IMR-90 (cell line): ENCODE measurements at regions not wholly inside any gene's neighbourhood (a gene's known extent, or its start where the extent isn't known, plus 50 kb on each side); places are given as distances from the start of the nearest gene placed in this dataset.

Source experiments
- ATAC-seq: fragments of 200-7000 bp; cut with Tn5 transposase; 2 replicates; pipeline ENCODE4 v1.9.1; 2020; ENCODE audit warnings: low read depth, mild to moderate bottlenecking, moderate library complexity
- BruUV-seq: library from RNA; stranded (reverse); fragments of 400-500 nt; replicated peaks from 2 replicates; lab custom pipeline; 2021; lab: Mats Ljungman, UMichigan
- CTCF ChIA-PET: fragments of 300-600 bp; formaldehyde crosslinking; extraction: SDS; loops from one replicate; lab custom pipeline; 2021; ENCODE audit warnings: antibody characterized with exemption; lab: Yijun Ruan, JAX
- POLR2A ChIA-PET: fragments of 300-600 bp; sonication (Branson Sonifier 250); formaldehyde crosslinking; loops from one replicate; lab custom pipeline; 2022; ENCODE audit warnings: antibody characterized with exemption; ENCODE audit not compliant: unreplicated experiment; lab: Charles Lee
- DNase-seq: peaks from one replicate; pipeline ENCODE4 v3.0.0; 2013
- H2AFZ ChIP-seq: replicated peaks from 2 replicates; pipeline ENCODE3; 2013; ENCODE audit warnings: low read length, mild to moderate bottlenecking; ENCODE audit not compliant: poor library complexity
- H2AK5ac ChIP-seq: 2 replicates; pipeline ENCODE4 v1.6.1; 2013; ENCODE audit warnings: low read depth, low read length, inconsistent platforms
- H2AK9ac ChIP-seq: replicated peaks from 2 replicates; pipeline ENCODE3; 2013; ENCODE audit warnings: mild to moderate bottlenecking, low read depth, low read length, moderate library complexity; ENCODE audit not compliant: poor library complexity
- H2BK120ac ChIP-seq: 2 replicates; pipeline ENCODE4 v1.6.1; 2013; ENCODE audit warnings: low read depth, low read length, inconsistent platforms
- H2BK15ac ChIP-seq: 3 replicates; pipeline ENCODE4 v1.6.1; 2013; ENCODE audit warnings: low read depth, low read length, inconsistent platforms
- H2BK20ac ChIP-seq: 2 replicates; pipeline ENCODE4 v1.6.1; 2013; ENCODE audit warnings: low read depth, mild to moderate bottlenecking, inconsistent platforms, low read length, moderate library complexity
- H2BK5ac ChIP-seq: 2 replicates; pipeline ENCODE4 v1.6.1; 2013; ENCODE audit warnings: mild to moderate bottlenecking, low read depth, low read length, inconsistent platforms; ENCODE audit not compliant: poor library complexity, severe bottlenecking
- H3K14ac ChIP-seq: replicated peaks from 2 replicates; pipeline ENCODE4 v1.6.1; 2013; ENCODE audit warnings: low read depth, low read length, inconsistent platforms
- H3K18ac ChIP-seq: 2 replicates; pipeline ENCODE4 v1.6.1; 2013; ENCODE audit warnings: low read depth, low read length, control low read depth
- H3K23ac ChIP-seq: 2 replicates; pipeline ENCODE4 v1.6.1; 2013; ENCODE audit warnings: low read depth, low read length, inconsistent platforms
- H3K27ac ChIP-seq: 2 replicates; pipeline ENCODE4 v1.5.1; 2013; ENCODE audit warnings: mild to moderate bottlenecking, control low read depth, low read length; ENCODE audit not compliant: insufficient read depth
- H3K27me3 ChIP-seq: 2 replicates; pipeline ENCODE4 v1.6.1; 2013; ENCODE audit warnings: low read length; ENCODE audit not compliant: control insufficient read depth, insufficient read depth
- H3K36me3 ChIP-seq: 2 replicates; pipeline ENCODE4 v1.6.1; 2013; ENCODE audit warnings: low read length, mixed read lengths; ENCODE audit not compliant: control insufficient read depth, insufficient read depth
- H3K4ac ChIP-seq: 2 replicates; pipeline ENCODE4 v1.6.1; 2013; ENCODE audit warnings: low read depth, low read length, inconsistent platforms
- H3K4me1 ChIP-seq: 2 replicates; pipeline ENCODE4 v1.6.1; 2013; ENCODE audit warnings: low read length, mixed read lengths; ENCODE audit not compliant: control insufficient read depth, insufficient read depth
- H3K4me2 ChIP-seq: 2 replicates; pipeline ENCODE4 v1.6.1; 2013; ENCODE audit warnings: low read depth, mild to moderate bottlenecking, control low read depth, low read length, moderate library complexity
- H3K4me3 ChIP-seq: 2 replicates; pipeline ENCODE4 v1.5.1; 2013; ENCODE audit warnings: low read depth, mild to moderate bottlenecking, control low read depth, low read length, moderate library complexity; ENCODE audit not compliant: insufficient read depth
- H3K56ac ChIP-seq: 2 replicates; pipeline ENCODE4 v1.6.1; 2013; ENCODE audit warnings: low read length, inconsistent platforms; ENCODE audit not compliant: insufficient read depth; ENCODE audit errors: extremely low read depth
- H3K79me1 ChIP-seq, 2 experiments: 2 replicates each; pipeline ENCODE4 v1.6.1; 2013; ENCODE audit warnings: low read length in 2 of 2, inconsistent platforms in 1 of 2, low read depth in 1 of 2
- H3K9ac ChIP-seq: 2 replicates; pipeline ENCODE4 v1.6.1; 2013; ENCODE audit warnings: low read depth, low read length, control low read depth
- H3K9me1 ChIP-seq: 2 replicates; pipeline ENCODE4 v1.6.1; 2013; ENCODE audit warnings: low read length, inconsistent platforms; ENCODE audit not compliant: insufficient read depth
- H3K9me3 ChIP-seq: 2 replicates; pipeline ENCODE4 v1.6.1; 2013; ENCODE audit warnings: low read length; ENCODE audit not compliant: control insufficient read depth, insufficient read depth
- H4K20me1 ChIP-seq: 2 replicates; pipeline ENCODE4 v1.6.1; 2013; ENCODE audit warnings: low read length, inconsistent platforms; ENCODE audit not compliant: insufficient read depth
- H4K5ac ChIP-seq: 2 replicates; pipeline ENCODE4 v1.6.1; 2013; ENCODE audit warnings: mild to moderate bottlenecking, low read depth, low read length, control low read depth
- H4K8ac ChIP-seq, 2 experiments: 2 replicates each; pipeline ENCODE4 v1.6.1; 2013; ENCODE audit warnings: low read depth in 2 of 2, low read length in 2 of 2, control low read depth in 1 of 2, inconsistent platforms in 1 of 2
- H4K91ac ChIP-seq: 2 replicates; pipeline ENCODE4 v1.6.1; 2013; ENCODE audit warnings: low read depth, low read length, inconsistent platforms; ENCODE audit not compliant: insufficient read depth
- BHLHE40 ChIP-seq: fragments of 150-350 bp; IDR thresholded peaks from 2 replicates; pipeline ENCODE4 v1.6.1; 2016; ENCODE audit warnings: mild to moderate bottlenecking, low read depth, low read length
- CEBPB ChIP-seq: IDR thresholded peaks from 2 replicates; pipeline ENCODE4 v1.6.1; 2012; ENCODE audit warnings: low read depth, low read length, improper control_type of control experiment
- CHD1 ChIP-seq: IDR thresholded peaks from 2 replicates; pipeline ENCODE4 v1.6.1; 2012; ENCODE audit warnings: low read depth, low read length, improper control_type of control experiment
- CTCF ChIP-seq: conservative IDR thresholded peaks from 2 replicates; pipeline ENCODE4 v1.5.1; 2012; ENCODE audit warnings: mild to moderate bottlenecking, low read depth, low read length, improper control_type of control experiment
- ELK1 ChIP-seq: fragments of 150-350 bp; IDR thresholded peaks from 2 replicates; pipeline ENCODE4 v1.6.1; 2016; ENCODE audit warnings: low read depth, mild to moderate bottlenecking, low read length, moderate library complexity, borderline replicate concordance
- FOS ChIP-seq: fragments of 150-350 bp; IDR thresholded peaks from 2 replicates; pipeline ENCODE4 v1.6.1; 2016; ENCODE audit warnings: low read depth, low read length
- MAFK ChIP-seq: IDR thresholded peaks from 2 replicates; pipeline ENCODE4 v1.6.1; 2012; ENCODE audit warnings: low read depth, low read length, improper control_type of control experiment
- MAZ ChIP-seq: IDR thresholded peaks from 2 replicates; pipeline ENCODE4 v1.6.1; 2012; ENCODE audit warnings: low read depth, mild to moderate bottlenecking, low read length, improper control_type of control experiment, moderate library complexity, borderline replicate concordance
- MXI1 ChIP-seq: IDR thresholded peaks from 2 replicates; pipeline ENCODE4 v1.6.1; 2012; ENCODE audit warnings: low read depth, mild to moderate bottlenecking, low read length, moderate library complexity, borderline replicate concordance
- NFE2L2 ChIP-seq: fragments of 150-350 bp; IDR thresholded peaks from 2 replicates; pipeline ENCODE4 v1.6.1; 2016; ENCODE audit warnings: low read depth, mild to moderate bottlenecking, low read length
- POLR2A ChIP-seq: IDR thresholded peaks from 2 replicates; pipeline ENCODE4 v1.6.1; 2012; ENCODE audit warnings: mild to moderate bottlenecking, low read depth, low read length
- RAD21 ChIP-seq: IDR thresholded peaks from 2 replicates; pipeline ENCODE4 v1.6.1; 2012; ENCODE audit warnings: low read length, improper control_type of control experiment
- RCOR1 ChIP-seq: IDR thresholded peaks from 2 replicates; pipeline ENCODE4 v1.6.1; 2012; ENCODE audit warnings: mild to moderate bottlenecking, low read length, improper control_type of control experiment; ENCODE audit not compliant: insufficient replicate concordance
- RFX5 ChIP-seq: IDR thresholded peaks from 2 replicates; pipeline ENCODE4 v1.8.0; 2012; ENCODE audit warnings: low read depth, mild to moderate bottlenecking, low read length, moderate library complexity
- SMC3 ChIP-seq: fragments of 150-350 bp; IDR thresholded peaks from 2 replicates; pipeline ENCODE4 v1.6.1; 2016; ENCODE audit warnings: low read depth, mild to moderate bottlenecking, antibody characterized with exemption, low read length, moderate library complexity
- USF2 ChIP-seq: fragments of 150-350 bp; IDR thresholded peaks from 2 replicates; pipeline ENCODE4 v1.6.1; 2017; ENCODE audit warnings: mild to moderate bottlenecking, antibody characterized with exemption, low read length, low read depth
- dilution Hi-C: fragments of 300-500 bp; cut with HindIII; formaldehyde crosslinking; loops from one replicate; pipeline ENCODE4 v1.14.3; 2018; ENCODE audit warnings: low sequenced_read_pairs; ENCODE audit not compliant: unreplicated experiment
- in situ Hi-C: fragments of 300-500 bp; cut with MboI; formaldehyde crosslinking; loops from 3 replicates; pipeline ENCODE4 v1.14.3; 2019; ENCODE audit warnings: low sequenced_read_pairs, inconsistent platforms, mixed read lengths
- intact Hi-C: fragments of 100-400 bp; cut with micrococcal nuclease; formaldehyde crosslinking; loops from 2 replicates; pipeline ENCODE4 v1.10.0; 2022

- Histone ChIP-seq H3K4me3 (no peak overlapping the region), H2BK15ac (no peak overlapping the region), H3K36me3 (no peaks in the 10 kb centered on the region), H3K18ac (no peak overlapping the region), H3K9ac (no peak overlapping the region), H4K5ac (no peak overlapping the region), H4K20me1 (no peaks in the 10 kb centered on the region), H2BK120ac (no peak overlapping the region), H3K4me1 (no peaks in the 10 kb centered on the region), H3K9me1 (no peaks in the 10 kb centered on the region), H2AK5ac (no peak overlapping the region), H3K4ac (no peak overlapping the region), H2AK9ac (no peak overlapping the region), H3K9me3 (no peaks in the 10 kb centered on the region), H3K27ac (no peak overlapping the region), H3K14ac (no peak overlapping the region), H4K91ac (no peak overlapping the region), H2BK20ac (no peak overlapping the region), H3K27me3 (no peaks in the 10 kb centered on the region; the same call in 1 of the 2 replicates), H3K4me2 (no peak overlapping the region), H3K56ac (no peak overlapping the region), H3K79me1 (no peaks in the 10 kb centered on the region), H2BK5ac (no peak overlapping the region), H3K23ac (no peak overlapping the region), H4K8ac (no peak overlapping the region), H2AFZ (no peak overlapping the region)
- ATAC-seq (no peak), DNase-seq (no peak)
- no peak for TF ChIP-seq BHLHE40
- TF ChIP-seq CTCF, result no peak
- no peak for TF ChIP-seq POLR2A
- TF ChIP-seq ELK1, result no peak
- no peak for TF ChIP-seq SMC3
- no peak for TF ChIP-seq NFE2L2
- TF ChIP-seq MAFK, result no peak
- TF ChIP-seq RAD21, result no peak
- no peak for TF ChIP-seq FOS
- TF ChIP-seq CEBPB, result no peak
- TF ChIP-seq RFX5, result no peak
- TF ChIP-seq MAZ, result no peak
- no peak for TF ChIP-seq MXI1
- TF ChIP-seq CHD1, result no peak
- TF ChIP-seq RCOR1, result no peak
- TF ChIP-seq USF2, result no peak
- CTCF ChIA-PET, result no interaction called here
- in situ Hi-C loops (no loop called here), intact Hi-C loops (no loop called here), dilution Hi-C loops (no loop called here)
- BruUV-seq, result no TSS peak
- POLR2A ChIA-PET, result no interaction called here
Observed at GRCh38 chr12:87385322-87385721, 643.9 kb downstream of the C12orf50 start.
